T1000 (cell line): ENCODE measurements at regions not wholly inside any gene's neighbourhood (a gene's known extent, or its start where the extent isn't known, plus 50 kb on each side); places are given as distances from the start of the nearest gene placed in this dataset.
"Not testable (repeated sequence)": the region's sequence is repeated elsewhere in the genome, so short reads cannot be mapped to it uniquely, and the experiment has no call there.

Experiments
- DNase-seq: peaks from one replicate; lab custom pipeline; 2025; ENCODE audit warnings: mixed read lengths; lab: John Stamatoyannopoulos, UW

DNA sequence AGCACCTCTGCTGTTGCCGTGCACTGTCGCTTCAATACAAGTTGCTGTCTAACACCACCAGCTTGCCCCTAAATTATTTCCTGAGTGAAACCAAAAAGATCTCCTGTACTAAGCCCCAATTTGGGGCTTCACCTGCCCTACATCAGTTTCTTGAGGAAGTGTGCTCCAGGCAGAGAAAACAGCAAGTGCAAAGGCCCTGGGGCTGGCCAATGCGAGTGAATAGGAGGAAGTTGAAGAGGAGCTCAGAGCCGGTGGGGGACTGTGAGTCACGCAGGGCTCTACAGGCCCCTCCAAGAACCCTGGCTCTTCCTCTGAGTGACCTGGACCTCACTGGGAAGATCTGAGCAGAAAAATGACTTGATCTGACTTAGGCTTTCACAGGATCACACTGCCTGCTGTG lies 117.2 kb downstream of the IPO8 start:
- no peak for DNase-seq

GRCh38 chr12:30573145-30573544 lies 122.5 kb downstream of the IPO8 start:
- DNase-seq, result no peak

DNA sequence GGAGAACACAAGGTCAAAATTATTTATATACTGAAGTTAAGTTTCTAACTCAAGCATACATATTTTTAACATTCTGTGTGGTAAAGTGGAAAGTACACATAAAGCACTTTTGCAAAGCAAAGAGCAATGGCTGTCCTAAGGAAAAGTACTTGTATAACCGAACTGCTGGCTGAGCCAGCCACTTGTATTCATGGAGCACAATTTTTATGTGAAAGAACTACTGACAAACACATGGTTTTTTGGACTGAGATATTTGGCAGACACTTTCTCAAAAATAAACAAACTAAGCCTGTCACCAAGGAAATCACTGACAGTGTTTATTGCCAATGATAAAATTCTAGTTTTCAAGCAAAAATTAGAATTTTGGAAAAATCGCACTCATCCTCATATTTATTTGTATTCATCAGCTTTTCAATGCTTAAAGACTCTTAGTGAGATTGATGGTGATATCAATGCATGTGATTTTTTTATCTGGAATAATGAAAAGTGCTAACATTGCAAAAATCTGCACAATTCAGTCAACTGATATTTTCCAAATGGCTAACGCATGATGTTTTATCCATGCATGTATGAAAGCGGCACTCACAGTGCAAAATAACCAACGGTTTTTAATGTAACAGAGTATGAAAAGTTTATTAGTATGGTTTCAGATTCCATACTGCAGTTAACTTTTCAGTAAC lies 125.3 kb downstream of the IPO8 start:
- DNase-seq, result no peak

GRCh38 chr12:30569426-30569825 lies 126.2 kb downstream of the IPO8 start:
- no peak for DNase-seq

DNA sequence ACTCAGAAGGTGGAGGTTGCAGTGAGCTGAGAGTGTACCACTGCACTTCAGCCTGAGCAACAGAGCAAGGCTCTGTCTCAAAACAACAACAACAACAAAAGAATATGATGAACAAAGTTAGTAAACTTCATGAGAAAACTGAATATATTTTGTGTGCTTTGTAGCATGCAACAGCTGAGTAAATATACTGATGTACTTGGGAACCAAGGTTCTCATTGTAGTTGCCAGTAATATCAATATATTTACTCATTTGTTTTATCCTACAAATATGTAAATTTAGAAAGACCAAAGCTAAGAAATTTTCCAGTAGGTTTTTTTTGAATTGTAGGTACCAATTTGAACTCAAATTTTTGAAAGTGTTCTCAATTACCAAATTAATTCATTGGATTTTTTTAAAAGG lies 127.2 kb downstream of the IPO8 start:
- no peak for DNase-seq

DNA sequence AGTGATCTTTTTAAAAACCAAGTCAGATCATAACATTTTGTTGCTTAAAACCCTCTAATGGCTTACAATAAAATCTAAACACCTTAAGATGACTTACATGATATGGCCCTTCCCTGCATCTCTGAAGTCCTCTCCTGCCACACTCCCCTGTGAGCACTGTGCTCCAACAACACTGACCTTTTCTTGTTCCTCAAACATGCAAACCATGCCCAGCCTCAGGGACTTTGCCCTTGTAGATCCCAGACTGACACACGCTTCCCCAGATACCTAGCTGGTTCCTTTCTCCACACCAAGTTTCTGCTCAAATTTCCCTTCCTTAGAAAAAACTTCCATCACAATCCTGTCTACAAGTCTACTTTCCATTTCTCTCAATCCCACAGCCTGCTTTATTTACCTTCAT lies 128.6 kb downstream of the IPO8 start:
- DNase-seq, result no peak

DNA sequence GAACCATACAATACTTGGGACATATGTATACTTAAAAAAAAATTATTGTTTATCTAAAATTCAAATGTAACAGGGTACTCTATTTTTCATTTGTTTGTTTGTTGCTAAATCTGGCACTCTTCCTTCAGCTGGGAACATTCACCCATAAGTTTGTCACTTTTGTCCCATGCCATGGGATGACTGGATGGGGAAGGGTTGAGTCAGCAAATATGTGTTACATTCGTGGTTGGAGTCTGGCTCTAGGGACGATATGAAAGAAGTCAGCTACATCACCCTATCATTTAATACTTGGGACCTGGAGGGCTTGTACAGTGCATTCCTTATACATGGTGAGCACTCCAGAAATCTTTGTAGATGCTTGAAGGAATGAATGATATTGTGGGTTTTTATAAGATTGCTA lies 131.3 kb downstream of the IPO8 start:
- DNase-seq, result no peak

DNA sequence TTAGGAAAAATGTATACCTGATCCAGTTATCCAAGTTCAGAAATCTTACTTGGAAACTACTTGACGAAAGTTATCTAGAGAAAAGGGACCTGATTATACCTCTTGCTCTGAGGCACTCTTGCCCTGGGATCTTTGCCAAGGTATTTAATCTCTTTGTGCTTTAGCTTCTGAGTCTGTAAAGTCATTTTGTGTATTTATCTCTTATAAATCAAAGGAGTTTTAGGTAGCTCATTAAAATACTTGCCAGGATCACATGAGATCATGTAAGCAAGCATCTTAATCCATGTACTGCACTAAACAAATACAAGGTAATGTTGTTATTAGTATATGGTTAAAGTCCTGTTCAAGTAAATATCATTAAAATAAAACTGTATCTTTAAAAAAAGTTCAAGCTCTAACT lies 147.5 kb downstream of the IPO8 start:
- no peak for DNase-seq

DNA sequence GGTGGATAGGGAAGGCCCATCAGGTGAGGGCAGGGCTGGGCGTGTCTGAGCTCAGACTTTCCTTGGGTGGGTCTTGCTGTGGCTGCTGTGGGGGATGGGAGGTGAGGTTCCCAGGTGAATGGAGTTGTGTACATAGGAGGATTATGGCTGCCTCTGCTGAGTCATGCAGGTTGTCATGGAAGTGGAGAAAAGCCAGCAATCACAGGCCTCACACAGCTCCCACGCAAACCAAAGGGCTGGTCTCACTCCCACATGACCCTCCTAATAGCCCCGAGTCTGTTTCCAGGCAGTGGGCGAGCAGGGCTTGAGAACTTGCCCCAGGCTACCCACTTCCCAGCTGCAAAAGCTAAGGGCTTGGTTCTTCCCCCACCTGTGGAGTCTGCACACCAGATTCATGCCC lies 149.5 kb downstream of the IPO8 start:
- DNase-seq, result no peak

GRCh38 chr12:30544704-30545103 lies 151.0 kb downstream of the IPO8 start:
- DNase-seq, result not testable (repeated sequence)

DNA sequence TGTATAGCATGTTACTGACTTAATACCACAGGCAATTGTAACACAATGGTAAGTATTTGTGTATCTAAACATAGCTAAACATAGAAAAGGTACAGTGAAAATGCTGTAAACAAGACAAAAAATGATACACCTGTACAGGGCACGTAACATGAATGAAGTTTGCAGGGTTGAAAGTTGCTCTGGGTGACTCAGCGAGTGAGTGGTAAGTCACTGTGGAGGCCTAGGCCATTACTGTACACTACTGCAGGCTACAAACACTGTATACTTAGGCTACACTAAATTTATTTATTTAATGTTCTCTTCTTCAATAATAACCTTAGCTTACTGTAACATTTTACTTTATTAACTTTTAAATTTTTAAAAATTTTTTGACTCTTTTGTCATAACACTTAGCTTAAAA lies 158.4 kb downstream of the IPO8 start:
- DNase-seq, result no peak

- no peak for DNase-seq
These were observed 162.0 kb downstream of the IPO8 start for GRCh38 chr12:30533558-30534265.

- DNase-seq, result no peak
These were observed 163.7 kb downstream of the IPO8 start for GRCh38 chr12:30531731-30532678.

DNA sequence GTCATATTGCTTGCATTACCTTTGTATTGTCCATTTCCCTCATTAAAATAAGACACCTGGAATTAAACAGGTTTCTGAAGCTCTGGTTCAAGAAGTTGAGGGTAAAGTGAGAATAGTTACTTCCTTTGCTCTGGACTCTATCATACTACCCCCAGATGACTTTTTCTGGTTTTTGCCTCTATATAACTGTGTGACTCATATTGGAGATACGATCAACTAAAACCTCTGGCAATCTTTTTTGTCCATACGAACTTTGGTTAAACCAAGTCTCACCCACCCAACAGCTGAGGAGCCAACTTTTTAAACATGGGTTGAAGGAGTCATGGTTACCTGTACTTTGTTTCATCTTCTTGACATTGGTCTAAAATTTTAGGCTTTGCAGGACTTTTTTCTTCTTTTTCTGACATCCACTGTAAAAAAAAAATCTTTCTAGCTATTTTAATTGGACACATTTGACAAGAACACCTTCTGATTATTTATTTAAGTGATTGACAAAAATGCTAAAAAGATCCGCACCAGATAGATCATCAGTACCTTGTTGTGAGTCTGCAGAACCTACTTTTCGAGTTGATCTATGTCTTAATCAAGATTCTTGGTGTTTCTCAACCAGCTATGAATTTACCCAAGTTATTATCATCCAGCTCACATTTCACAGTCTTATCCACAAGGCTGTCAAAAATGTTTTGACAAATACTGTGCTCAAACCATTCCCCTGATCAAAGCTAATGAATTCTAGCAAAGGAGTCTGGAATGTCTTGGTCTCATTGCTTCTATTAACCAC lies 166.0 kb downstream of the IPO8 start:
- DNase-seq, result no peak

GRCh38 chr12:30525171-30525570 lies 170.5 kb downstream of the IPO8 start:
- no peak for DNase-seq

DNA sequence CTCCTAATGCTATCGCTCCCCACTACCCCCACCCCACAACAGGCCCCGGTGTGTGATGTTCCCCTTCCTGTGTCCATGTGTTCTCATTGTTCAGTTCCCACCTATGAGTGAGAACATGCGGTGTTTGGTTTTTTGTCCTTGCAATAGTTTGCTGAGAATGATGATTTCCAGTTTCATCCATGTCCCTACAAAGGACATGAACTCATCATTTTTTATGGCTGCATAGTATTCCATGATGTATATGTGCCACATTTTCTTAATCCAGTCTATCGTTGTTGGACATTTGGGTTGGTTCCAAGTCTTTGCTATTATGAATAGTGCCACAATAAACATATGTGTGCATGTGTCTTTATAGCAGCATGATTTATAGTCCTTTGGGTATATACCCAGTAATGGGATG lies 175.4 kb downstream of the IPO8 start:
- DNase-seq, result not testable (repeated sequence)

- no peak for DNase-seq
These were observed 176.1 kb downstream of the IPO8 start for GRCh38 chr12:30519535-30519934.

GRCh38 chr12:30517320-30517719 lies 178.3 kb downstream of the IPO8 start:
- no peak for DNase-seq

DNA sequence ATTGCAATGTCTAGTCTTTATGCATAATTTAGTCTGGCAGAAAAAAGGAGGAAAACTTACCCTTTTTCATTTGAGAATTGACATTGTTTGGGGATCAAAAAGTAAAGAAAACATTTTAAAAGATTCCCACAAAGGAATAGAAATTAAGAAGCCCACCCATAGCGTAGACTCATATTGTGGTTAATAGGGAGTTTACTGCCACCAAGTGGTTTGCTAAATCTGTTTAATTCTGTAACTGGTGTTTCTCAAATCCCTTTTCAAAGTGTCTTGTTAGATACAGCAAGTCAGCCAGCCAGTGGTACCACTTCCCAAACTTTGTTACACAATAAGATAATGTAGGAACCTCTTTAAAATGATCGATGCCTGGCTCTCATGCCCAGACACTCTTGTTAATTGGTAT lies 180.3 kb downstream of the IPO8 start:
- DNase-seq, result no peak

DNA sequence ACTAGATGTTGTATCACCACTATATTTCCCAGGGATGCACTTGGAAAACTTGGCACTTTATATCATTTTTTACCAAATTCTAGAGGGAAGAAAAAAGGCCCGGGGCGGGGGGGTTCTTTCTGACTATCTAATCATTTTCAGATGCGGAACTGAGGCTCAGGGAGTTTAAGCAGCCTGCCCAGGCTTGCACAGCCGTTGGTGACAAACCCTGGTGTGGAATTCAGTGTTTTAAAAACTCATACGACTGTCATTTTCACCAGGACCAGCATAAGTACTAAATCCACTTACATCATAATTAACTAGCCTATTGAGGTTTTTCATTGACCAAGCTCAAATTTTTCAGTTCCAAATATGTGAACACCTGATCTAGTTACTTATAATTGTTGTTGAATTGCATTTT lies 181.0 kb downstream of the IPO8 start:
- DNase-seq, result no peak

DNA sequence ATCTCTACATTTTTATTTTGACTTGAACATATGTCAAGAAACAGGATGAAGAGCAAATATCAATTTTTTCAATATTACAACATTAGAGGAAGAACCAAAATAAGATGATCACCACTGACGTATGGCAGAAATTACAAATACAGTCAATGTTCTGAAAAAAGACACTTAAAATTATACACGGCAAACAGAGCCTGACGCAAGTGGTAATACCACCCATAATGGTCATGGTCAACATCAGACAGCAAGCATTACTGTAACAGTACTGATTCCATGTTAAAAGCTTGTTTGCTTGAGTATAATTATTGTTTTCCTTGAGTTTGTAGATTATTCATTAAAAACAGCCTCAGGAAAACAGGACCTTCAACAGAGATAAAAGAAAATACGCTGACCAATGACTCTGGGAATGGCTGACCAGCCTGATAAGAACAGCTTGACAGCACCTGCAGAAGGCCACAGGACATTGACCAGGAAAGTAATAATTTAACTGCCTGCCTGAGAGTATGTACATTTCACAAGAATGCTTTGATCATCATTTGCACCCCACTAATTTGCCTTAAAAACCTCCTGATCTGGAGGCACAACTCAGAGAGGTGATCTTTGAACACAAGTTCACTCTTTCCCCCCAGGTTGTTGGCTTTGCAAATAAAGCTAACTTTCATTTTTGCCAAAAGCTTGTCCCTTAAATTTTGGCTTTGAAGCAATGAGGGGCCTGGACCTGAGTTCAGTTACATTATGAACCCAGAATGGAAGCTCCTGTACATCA lies 187.3 kb downstream of the IPO8 start:
- DNase-seq, result no peak
